Peyer's patch (tissue), 4 donors: ENCODE measurements at regions not wholly inside any gene's neighbourhood (a gene's known extent, or its start where the extent isn't known, plus 50 kb on each side); places are given as distances from the start of the nearest gene placed in this dataset.

Experiments used
- POLR2A ChIP-seq, 2 donors: fragments of 450-650 bp; IDR thresholded peaks; one replicate each; pipeline ENCODE4 v1.5.1; 2017; ENCODE audit warnings: antibody characterized with exemption in 2 of 2, mild to moderate bottlenecking in 2 of 2, moderate library complexity in 2 of 2
- TF ChIP-seq, protein P1 (sequence below), 6 experiments: fragments of 450-650 bp in 4 of 6; fragments of 200-600 bp in 2 of 6; sonication (generic) in 1 of 6; IDR thresholded peaks; one replicate each; pipeline ENCODE4 v1.5.1; 2017 to 2019; ENCODE audit warnings: antibody characterized with exemption in 6 of 6, mild to moderate bottlenecking in 3 of 6, moderate library complexity in 1 of 6

DNA sequence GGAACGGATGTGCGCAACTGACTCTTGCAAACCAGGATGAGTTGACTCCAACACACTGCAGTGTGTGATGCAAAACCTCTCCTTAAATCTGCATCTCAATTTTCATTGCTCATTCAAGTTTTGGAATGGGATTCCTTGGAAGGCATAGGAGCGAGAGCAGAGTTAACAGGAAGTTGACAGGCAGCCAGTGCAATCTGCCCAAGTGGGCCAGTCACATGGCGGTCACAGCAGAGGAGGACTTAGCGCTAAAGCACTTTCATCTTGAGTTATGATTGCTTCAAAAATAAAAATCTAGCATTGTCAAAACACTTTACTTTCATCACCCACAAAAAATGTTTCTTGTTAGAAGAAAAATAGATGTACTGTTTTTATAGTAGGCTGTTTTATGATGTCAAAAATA is 439.0 kb downstream of the FBXO15 start:
- TF ChIP-seq POLR2A (IDR thresholded peaks at IDR 0.05): no peak
- TF ChIP-seq, protein P1, sequence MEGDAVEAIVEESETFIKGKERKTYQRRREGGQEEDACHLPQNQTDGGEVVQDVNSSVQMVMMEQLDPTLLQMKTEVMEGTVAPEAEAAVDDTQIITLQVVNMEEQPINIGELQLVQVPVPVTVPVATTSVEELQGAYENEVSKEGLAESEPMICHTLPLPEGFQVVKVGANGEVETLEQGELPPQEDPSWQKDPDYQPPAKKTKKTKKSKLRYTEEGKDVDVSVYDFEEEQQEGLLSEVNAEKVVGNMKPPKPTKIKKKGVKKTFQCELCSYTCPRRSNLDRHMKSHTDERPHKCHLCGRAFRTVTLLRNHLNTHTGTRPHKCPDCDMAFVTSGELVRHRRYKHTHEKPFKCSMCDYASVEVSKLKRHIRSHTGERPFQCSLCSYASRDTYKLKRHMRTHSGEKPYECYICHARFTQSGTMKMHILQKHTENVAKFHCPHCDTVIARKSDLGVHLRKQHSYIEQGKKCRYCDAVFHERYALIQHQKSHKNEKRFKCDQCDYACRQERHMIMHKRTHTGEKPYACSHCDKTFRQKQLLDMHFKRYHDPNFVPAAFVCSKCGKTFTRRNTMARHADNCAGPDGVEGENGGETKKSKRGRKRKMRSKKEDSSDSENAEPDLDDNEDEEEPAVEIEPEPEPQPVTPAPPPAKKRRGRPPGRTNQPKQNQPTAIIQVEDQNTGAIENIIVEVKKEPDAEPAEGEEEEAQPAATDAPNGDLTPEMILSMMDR (IDR thresholded peaks at IDR 0.05): no peak
